C4-2B (cell line): ENCODE measurements at regions not wholly inside any gene's neighbourhood (a gene's known extent, or its start where the extent isn't known, plus 50 kb on each side); places are given as distances from the start of the nearest gene placed in this dataset.
"Not testable (repeated sequence)": the region's sequence is repeated elsewhere in the genome, so short reads cannot be mapped to it uniquely, and the experiment has no call there.

Experiments used
- H3K27ac ChIP-seq: fragments of 450-650 bp; 2 replicates; pipeline ENCODE4 v1.5.1; 2017
- ZFX ChIP-seq: fragments of 450-650 bp; IDR thresholded peaks from 2 replicates; pipeline ENCODE4 v1.6.1; 2017
- TF ChIP-seq, protein P1 (sequence below): fragments of 450-650 bp; conservative IDR thresholded peaks from 2 replicates; pipeline ENCODE4 v1.5.1; 2017; ENCODE audit warnings: mild to moderate bottlenecking

DNA sequence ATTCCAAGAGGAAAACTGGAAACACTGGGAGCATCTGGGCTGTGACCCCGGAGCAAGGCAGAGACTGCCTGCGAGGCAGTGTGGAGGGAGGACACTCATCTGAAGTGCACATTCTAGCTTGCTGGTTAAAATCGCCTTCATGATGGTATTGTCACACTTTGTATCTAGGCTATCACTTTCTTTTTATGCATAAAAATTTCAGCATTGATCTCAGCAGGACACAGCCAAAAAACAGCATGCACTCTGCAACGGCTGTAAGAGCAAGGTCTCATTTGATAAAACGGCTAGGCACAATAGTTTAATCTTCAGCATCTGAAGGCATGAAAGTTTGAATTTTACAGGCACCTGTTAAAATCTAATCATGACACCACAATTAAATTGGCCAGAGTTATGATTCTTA lies 110.8 kb upstream of the IRX1 start:
- TF ChIP-seq, protein P1, sequence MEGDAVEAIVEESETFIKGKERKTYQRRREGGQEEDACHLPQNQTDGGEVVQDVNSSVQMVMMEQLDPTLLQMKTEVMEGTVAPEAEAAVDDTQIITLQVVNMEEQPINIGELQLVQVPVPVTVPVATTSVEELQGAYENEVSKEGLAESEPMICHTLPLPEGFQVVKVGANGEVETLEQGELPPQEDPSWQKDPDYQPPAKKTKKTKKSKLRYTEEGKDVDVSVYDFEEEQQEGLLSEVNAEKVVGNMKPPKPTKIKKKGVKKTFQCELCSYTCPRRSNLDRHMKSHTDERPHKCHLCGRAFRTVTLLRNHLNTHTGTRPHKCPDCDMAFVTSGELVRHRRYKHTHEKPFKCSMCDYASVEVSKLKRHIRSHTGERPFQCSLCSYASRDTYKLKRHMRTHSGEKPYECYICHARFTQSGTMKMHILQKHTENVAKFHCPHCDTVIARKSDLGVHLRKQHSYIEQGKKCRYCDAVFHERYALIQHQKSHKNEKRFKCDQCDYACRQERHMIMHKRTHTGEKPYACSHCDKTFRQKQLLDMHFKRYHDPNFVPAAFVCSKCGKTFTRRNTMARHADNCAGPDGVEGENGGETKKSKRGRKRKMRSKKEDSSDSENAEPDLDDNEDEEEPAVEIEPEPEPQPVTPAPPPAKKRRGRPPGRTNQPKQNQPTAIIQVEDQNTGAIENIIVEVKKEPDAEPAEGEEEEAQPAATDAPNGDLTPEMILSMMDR, result no peak
- no peak for TF ChIP-seq ZFX
- H3K27ac ChIP-seq, result no peak overlapping the region

DNA sequence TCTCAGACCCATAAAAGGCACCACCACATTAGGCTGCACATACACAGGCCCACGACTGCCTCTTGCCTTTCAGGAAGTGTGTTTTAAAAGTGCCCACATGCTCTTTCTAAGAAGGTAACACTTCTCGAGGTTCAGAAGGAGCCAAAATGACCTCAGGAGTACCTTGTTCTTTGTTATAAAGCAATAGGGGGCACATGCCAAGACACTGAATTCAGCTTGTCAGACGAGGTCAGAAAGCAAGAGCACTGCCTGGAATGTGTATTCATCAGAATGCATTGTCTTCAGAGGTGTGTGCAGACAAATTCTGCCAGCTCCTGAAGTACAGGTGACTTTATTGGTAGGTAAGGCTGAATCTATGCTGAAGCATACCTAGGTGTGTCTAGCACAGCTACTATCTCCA lies 114.5 kb upstream of the IRX1 start:
- no peak overlapping the region for H3K27ac ChIP-seq
- TF ChIP-seq ZFX, result no peak
- TF ChIP-seq, protein P1, result no peak

DNA sequence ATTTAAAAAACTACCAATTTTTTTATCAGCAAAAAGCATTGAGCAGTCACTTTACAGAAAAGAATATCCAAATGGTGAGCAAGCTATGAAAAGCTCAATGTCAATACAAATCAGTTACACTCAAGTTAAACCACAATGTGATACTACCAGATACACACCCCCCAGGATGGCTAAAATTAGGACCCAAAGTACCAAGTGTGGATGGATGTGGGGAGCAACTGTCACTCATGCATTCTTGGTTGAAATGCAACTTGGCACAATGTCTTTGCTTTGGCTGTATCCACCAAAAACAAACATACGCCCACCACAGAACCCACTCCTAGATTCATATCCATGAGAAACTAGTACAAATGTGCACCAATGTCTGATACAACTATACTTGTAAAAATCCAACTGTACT lies 120.0 kb upstream of the IRX1 start:
- TF ChIP-seq, protein P1, result no peak
- TF ChIP-seq ZFX, result no peak
- H3K27ac ChIP-seq, result no peak overlapping the region

DNA sequence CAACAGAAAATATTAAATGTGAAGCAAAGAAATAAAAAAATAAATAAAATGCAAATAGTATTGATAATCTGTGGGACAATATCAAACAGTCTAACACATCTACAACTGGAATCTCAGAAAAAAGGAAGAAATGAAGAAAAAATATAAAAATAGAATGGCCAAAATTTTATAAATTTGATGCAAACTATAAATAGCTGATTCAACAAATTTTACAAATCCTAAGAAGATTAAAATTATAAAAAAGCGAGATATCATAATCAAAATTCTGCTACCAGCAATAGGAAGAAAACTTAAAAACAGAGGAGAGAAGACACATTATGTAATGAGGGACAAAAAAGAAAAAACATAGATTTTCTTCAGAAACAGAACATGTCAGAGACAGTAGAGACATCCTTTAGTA lies 129.2 kb upstream of the IRX1 start:
- no peak overlapping the region for H3K27ac ChIP-seq
- TF ChIP-seq, protein P1, result no peak
- TF ChIP-seq ZFX, result no peak

DNA sequence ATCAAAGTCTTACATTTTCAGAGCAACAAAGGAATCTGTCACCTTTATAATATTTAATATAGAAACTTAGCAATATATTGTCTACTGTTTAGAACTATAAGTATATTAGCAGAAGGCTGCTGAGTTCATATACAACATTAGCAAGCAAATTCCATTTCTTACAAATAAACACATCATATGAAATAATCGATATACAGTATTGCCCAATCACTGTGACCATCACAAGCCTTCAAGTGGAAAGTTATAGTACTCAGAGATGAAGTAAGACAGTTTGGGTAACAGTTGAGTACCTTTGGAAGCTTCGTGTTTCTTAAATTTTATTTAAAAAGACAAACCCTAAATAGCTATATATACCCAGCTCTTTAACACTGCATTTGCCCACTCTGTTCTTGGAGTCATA lies 135.2 kb upstream of the IRX1 start:
- no peak overlapping the region for H3K27ac ChIP-seq
- TF ChIP-seq ZFX, result no peak
- TF ChIP-seq, protein P1, result no peak

DNA sequence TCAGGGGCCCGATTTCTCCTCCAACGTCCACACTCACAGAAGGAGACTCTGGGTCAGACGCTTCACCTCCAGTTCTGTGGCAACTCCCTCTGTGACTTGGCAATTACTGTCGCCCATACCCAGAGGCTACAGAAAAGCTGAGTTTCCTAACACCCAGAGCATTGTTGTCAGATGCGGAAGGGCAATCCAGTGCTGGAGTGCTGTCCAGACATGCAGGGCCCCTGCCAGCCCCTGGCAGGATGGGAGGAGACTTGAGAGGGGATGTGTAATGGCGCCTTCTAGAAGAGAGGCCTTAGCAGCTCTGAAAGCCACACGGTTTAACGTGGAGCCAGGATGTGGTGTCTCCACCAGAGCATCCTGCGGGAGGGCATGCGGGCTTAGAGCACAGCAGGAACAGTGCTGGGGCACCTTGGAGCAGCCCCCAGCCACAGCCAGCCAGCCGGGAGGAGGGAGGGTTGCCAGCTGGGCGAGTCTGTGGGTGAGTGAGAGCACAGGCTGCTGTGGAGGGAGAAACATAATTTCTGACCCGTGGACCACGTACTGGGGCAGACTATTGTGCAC lies 139.4 kb upstream of the IRX1 start:
- H3K27ac ChIP-seq, result no peak overlapping the region
- TF ChIP-seq, protein P1, result no peak
- no peak for TF ChIP-seq ZFX

DNA sequence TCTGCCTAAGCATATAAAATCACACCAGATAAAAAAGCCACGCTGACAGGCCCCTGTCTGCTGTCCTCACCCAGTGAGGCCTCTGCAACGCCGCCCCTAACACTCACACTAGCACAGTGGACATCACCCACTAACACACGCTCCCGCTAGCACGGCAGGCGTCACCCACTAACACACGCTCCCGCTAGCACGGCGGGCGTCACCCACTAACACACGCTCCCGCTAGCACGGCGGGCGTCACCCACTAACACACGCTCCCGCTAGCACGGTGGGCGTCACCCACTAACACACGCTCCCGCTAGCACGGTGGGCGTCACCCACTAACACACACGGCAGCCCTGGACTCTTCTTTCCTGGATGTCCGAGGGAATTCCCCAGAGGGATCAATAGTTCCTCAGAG lies 141.6 kb upstream of the IRX1 start:
- not testable (repeated sequence) for H3K27ac ChIP-seq

DNA sequence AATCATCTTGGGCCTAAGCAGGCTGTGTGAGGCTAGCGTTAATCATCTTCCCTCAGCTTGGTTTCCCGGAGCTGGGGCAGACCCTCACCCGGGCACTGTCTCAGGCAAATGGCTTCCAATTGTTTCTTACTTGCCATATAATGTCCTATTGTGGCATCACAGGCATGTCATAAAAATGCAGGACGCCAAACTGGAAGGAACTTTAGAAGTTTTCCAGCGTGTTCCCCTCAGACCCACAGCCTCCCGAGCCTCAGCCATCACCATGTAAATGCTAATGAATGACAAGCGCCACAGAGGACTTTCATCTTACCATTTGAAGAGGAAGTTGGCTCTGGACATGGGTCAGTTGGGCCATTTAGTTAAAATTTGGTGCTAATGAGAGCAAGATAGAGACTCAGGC lies 143.0 kb upstream of the IRX1 start:
- no peak overlapping the region for H3K27ac ChIP-seq
- TF ChIP-seq ZFX, result no peak
- TF ChIP-seq, protein P1, result no peak
